ENCODE measurements at regions not wholly inside any gene's neighbourhood (a gene's known extent, or its start where the extent isn't known, plus 50 kb on each side); places are given as distances from the start of the nearest gene placed in this dataset.

DNA sequence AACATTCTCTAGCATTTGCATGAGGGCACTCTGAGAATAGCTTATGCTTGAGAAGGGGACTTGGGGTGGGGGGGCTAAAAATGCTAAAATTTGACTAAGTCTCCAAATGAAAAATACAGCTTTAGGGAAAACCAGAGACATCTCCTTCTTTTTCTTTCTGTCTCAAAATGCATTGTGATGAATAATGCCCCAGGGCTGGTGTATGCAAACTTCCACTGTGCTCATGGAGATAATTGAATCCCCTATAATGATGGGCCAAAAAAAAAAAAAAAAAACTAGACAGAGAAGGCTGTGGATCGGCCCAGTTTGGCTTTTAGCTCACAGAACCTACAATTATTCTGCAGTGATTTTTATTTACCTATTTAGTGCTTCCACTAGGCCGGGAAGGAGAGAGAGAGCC lies 147.9 kb upstream of the RORA start:
- TF ChIP-seq, protein P1, sequence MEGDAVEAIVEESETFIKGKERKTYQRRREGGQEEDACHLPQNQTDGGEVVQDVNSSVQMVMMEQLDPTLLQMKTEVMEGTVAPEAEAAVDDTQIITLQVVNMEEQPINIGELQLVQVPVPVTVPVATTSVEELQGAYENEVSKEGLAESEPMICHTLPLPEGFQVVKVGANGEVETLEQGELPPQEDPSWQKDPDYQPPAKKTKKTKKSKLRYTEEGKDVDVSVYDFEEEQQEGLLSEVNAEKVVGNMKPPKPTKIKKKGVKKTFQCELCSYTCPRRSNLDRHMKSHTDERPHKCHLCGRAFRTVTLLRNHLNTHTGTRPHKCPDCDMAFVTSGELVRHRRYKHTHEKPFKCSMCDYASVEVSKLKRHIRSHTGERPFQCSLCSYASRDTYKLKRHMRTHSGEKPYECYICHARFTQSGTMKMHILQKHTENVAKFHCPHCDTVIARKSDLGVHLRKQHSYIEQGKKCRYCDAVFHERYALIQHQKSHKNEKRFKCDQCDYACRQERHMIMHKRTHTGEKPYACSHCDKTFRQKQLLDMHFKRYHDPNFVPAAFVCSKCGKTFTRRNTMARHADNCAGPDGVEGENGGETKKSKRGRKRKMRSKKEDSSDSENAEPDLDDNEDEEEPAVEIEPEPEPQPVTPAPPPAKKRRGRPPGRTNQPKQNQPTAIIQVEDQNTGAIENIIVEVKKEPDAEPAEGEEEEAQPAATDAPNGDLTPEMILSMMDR (IDR thresholded peaks at IDR 0.05): no peak

DNA sequence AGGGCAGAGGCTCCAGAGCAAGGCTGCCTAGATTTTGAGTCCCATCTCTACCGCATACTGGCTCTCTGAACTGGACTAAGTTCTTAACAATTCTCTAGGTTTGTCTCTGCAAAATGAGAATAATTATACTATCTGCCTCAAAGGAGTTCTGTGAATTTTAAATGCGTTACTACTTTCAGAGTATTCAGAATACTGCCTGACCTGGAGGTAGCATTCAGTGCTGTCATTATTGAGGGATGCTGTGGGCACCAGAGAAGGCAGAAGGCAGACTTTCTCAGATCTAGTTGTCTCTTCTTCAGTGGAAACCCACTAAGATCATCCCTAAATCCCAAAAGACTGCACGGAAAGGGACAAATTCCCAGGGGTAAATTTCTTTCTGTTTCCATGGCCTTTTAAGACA lies 147.4 kb upstream of the RORA start:
- TF ChIP-seq, protein P1 (IDR thresholded peaks at IDR 0.05): no peak

DNA sequence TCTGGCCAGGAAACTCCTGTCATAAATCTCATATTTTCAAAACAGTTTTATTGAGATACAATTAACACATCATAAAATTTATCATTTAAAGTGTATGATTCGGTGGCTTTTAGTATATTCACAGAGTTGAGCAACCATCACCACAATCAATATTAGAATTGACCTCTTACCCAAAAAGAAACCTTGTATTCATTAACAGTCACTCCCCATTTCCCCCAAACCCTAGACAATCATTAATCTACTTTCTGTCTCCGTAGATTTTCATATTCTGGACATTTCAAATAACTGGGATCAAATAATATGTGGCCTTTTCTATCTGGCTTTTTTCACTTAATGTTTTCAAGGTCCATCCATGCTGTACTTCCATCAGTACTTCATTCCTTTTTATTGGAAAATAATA lies 145.7 kb upstream of the RORA start:
- TF ChIP-seq, protein P1 (IDR thresholded peaks at IDR 0.05): no peak

DNA sequence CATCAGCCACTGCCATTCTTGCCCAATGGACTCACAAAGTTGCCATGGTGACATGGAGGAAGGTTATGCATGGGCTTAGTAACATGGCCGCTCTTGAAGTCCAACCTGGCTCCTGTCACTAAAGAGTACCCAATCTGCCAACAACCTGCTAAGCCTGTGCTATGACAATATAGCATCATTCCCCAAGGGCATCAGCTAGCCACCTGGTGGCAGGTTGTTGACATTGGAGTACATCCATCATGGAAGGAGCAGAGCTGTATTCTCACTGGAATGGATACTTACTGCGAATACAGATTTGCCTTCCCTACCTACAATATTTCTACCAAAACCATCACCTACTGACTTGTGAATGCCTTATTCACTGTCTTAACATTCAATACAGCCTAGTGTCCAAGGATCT lies 138.9 kb upstream of the RORA start:
- TF ChIP-seq, protein P1 (IDR thresholded peaks at IDR 0.05): peak; percentile 40; the same call in 1 of the 2 replicates

DNA sequence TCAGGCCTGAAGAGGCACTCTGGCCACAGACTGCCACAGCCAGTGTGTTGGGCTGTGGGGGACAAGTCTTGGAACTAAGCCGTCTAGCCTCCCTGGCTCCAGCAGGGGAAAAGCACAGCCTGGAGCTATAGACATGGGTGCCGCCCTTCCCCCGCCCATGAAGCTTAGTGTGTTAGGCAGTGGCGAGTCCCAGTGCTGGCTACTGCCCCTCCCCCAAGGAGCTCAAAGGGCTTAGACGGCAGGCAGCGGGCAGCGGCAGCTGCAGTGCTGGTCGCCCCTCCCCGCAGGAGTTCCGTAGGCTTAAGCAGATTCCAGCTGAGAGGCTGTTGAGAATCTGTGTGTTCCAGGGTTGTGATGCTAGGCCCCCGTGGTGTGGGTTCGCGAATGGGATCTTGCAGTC lies 135.8 kb upstream of the RORA start:
- TF ChIP-seq, protein P1 (IDR thresholded peaks at IDR 0.05): no peak

DNA sequence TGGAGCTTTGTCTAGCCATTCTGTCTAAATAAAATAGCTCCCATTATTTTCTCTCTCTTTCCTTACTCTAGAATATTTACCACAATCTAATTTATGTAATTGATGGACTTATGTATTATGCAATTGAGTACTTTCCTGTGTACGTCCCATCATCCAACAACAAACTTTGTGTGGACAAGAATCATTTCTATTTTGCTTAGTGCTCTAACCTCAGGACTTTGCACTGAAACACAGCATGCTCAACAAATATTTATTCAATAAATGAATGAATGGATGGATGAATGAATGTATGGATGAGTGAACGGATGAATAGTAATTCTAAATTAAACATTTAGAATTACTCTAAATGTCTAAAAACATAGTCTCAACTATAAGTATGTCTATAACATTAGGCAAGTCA lies 115.2 kb upstream of the RORA start:
- TF ChIP-seq, protein P1 (IDR thresholded peaks at IDR 0.05): no peak

DNA sequence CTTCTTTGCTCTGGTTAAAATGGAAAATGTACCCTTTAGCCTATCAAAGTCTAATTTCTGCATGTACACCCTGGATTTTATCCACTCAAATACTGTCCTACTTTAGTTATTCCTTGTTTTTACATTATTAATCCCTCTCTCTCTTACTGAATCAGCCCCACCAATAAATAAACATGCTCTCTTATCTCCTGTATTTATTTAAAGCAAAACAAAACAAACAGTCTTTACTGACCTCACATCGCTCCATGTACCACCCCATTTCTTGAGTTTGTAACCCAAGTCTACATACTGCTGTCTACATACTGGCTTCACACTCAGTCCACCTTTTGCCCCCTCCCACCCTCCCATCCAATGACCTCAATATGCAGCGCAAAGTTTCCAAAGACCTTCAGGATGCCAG lies 113.3 kb upstream of the RORA start:
- TF ChIP-seq, protein P1 (IDR thresholded peaks at IDR 0.05): no peak

DNA sequence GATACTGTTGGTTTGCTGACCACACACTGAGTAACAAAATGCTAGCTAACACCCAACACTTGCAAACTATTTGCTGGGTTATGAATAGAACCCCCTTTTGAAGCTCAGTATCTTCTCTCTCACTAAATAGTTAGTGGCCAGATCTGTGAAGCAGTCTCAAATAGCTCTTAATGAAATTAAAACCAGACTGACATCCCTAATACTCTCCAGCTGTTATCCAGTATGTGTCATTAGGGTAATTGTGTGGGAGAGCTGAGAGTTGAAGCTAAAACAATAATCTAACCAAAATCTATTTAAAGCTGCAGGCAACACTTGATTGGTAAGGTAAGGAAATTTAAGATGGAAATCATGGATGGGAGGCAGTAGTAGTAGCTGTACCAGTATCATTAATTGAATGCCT lies 110.4 kb upstream of the RORA start:
- TF ChIP-seq, protein P1 (IDR thresholded peaks at IDR 0.05): no peak

Data from LNCAP (cell line).